SJCRH30 (cell line): ENCODE measurements at regions not wholly inside any gene's neighbourhood (a gene's known extent, or its start where the extent isn't known, plus 50 kb on each side); places are given as distances from the start of the nearest gene placed in this dataset.

Source experiments
- DNase-seq, 2 experiments: peaks; one replicate each; pipeline ENCODE4 v3.0.0-alpha.2; 2015 to 2020
- H3K27ac ChIP-seq: fragments of 250-450 bp; sonication (Bioruptor Pico); 2 replicates; pipeline ENCODE4 v1.5.1; 2020; ENCODE audit warnings: mild to moderate bottlenecking, moderate library complexity
- H3K27me3 ChIP-seq: fragments of 250-450 bp; sonication (Bioruptor Pico); 2 replicates; pipeline ENCODE4 v1.5.1; 2020; ENCODE audit warnings: mild to moderate bottlenecking, moderate library complexity
- H3K36me3 ChIP-seq: fragments of 250-450 bp; sonication (Bioruptor Pico); 2 replicates; pipeline ENCODE4 v1.5.1; 2020; ENCODE audit warnings: mild to moderate bottlenecking, moderate library complexity
- H3K4me1 ChIP-seq: fragments of 250-450 bp; sonication (Bioruptor Pico); 2 replicates; pipeline ENCODE4 v1.5.1; 2020; ENCODE audit warnings: mild to moderate bottlenecking, moderate library complexity
- H3K4me3 ChIP-seq: fragments of 250-450 bp; sonication (Bioruptor Pico); 2 replicates; pipeline ENCODE4 v1.5.1; 2020; ENCODE audit warnings: mild to moderate bottlenecking, moderate library complexity
- H3K9me3 ChIP-seq: fragments of 250-450 bp; sonication (Bioruptor Pico); replicated peaks from 2 replicates; pipeline ENCODE4 v1.5.1; 2020; ENCODE audit warnings: mild to moderate bottlenecking, moderate library complexity

DNA sequence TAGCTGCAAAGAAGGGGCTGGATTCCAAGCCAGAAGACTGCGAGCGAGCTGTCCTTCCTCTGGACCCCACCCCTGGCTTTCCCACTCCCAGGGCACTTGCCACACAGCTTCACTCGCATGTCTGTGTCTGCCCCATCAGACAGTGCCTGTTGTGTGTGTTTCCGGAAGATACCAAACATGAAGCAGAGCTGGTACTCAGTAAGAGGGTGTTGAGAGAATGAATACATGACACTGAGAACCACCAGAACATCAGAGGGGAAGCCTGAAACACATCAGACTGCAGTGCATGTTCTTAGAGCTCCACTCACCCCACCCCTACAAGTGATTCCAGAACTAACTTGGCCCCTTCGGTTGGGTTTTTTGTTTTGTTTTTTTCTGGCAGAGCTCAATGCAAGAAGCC lies 181.5 kb downstream of the TTC32 start:
- H3K9me3 ChIP-seq, result no peaks in the 10 kb centered on the region
- H3K27me3 ChIP-seq, result peaks cover 6% of the 10 kb centered on the region
- no peaks in the 10 kb centered on the region for H3K36me3 ChIP-seq
- DNase-seq, result no peak
- H3K4me3 ChIP-seq, result no peak overlapping the region
- no peaks in the 10 kb centered on the region for H3K4me1 ChIP-seq
- no peak overlapping the region for H3K27ac ChIP-seq

DNA sequence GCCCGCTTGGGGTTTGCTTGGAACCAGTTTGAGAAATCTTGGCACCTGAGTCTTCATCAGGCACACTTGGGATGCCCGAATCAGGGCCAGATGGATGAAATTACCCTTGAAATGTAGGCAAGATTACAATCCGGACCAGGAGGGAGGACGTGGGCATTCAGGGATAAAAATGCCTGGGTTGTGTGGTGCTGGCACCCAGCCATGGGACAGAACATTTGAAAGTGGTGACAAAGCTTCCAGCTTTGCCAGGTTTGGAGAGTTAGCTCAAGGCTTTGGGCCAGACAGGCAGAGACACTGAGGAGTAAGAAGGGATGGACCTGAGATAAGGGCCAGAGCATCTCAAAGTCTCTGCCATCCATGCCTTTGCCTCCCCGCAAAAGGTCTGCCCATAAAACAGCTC lies 182.2 kb downstream of the TTC32 start:
- H3K27ac ChIP-seq, result no peak overlapping the region
- H3K27me3 ChIP-seq, result peaks cover 6% of the 10 kb centered on the region
- no peak for DNase-seq
- H3K4me3 ChIP-seq, result no peak overlapping the region
- no peaks in the 10 kb centered on the region for H3K9me3 ChIP-seq
- H3K4me1 ChIP-seq, result no peaks in the 10 kb centered on the region
- no peaks in the 10 kb centered on the region for H3K36me3 ChIP-seq

DNA sequence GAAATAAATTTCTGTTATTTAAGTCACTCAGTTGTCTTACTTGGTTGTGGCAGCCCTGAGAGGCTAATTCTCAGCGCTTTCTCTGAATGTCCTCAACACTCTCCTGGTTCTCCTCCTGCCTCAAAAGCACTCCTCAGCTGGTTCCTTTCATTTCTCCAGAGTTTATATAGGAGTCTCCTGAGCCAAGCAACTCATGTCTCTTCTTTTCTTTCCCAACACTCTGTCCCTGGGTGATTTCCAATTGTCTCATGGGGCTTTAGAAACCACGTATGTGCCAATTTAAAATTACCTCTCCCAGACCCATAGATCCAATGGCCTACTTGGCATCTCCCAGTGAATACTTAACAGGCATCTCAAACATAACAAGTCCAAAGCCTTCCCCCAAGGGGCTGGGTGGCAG lies 184.3 kb downstream of the TTC32 start:
- no peak for DNase-seq
- H3K4me3 ChIP-seq, result no peak overlapping the region
- H3K27me3 ChIP-seq, result peaks cover 6% of the 10 kb centered on the region
- no peaks in the 10 kb centered on the region for H3K36me3 ChIP-seq
- H3K9me3 ChIP-seq, result no peaks in the 10 kb centered on the region
- no peak overlapping the region for H3K27ac ChIP-seq
- no peaks in the 10 kb centered on the region for H3K4me1 ChIP-seq

DNA sequence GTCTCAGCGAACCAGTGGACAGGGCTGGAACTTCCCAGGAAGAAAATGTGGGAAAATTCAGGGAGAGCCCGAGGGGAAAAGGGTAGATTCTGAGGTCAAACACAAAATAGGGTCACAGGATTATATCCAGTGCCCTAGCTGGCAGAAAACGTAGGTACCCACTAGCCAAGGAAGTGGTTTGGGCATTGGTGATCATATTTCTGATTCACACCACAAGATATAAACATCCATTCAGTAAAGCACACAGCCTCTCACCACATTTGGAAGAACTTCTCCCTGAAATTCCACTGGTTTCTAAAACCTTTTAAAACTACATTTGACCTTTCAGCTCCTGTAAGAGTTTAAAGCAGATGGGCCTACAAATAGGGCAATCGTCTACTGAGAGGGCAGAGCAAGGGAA lies 186.9 kb downstream of the TTC32 start:
- Histone ChIP-seq H3K9me3 (no peaks in the 10 kb centered on the region), H3K27ac (no peak overlapping the region), H3K4me1 (peaks cover 10% of the 10 kb centered on the region), H3K36me3 (no peaks in the 10 kb centered on the region), H3K4me3 (no peak overlapping the region), H3K27me3 (peaks cover 6% of the 10 kb centered on the region)
- DNase-seq, result no peak

DNA sequence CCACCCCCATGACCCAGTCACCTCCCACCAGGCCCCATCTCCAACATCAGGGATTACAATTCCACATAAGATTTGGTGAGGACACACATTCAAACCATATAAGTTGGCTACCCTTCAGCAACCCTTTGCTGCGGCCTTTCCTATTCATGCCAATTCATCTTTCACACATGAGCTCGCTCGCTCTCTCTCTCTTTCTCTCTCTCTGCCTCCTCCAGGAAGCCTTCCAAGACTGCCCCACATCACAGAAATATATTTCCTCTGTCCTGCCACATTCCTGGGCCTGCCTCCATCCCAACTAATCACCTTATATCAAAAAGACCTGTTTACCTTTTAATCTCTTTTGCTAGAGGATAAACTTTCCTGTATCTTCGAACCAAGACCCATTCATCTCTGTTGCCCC lies 188.9 kb downstream of the TTC32 start:
- no peak overlapping the region for H3K27ac ChIP-seq
- no peak overlapping the region for H3K4me3 ChIP-seq
- H3K27me3 ChIP-seq, result peaks cover 6% of the 10 kb centered on the region
- no peak for DNase-seq
- no peaks in the 10 kb centered on the region for H3K9me3 ChIP-seq
- H3K36me3 ChIP-seq, result no peaks in the 10 kb centered on the region
- peaks cover 10% of the 10 kb centered on the region for H3K4me1 ChIP-seq

DNA sequence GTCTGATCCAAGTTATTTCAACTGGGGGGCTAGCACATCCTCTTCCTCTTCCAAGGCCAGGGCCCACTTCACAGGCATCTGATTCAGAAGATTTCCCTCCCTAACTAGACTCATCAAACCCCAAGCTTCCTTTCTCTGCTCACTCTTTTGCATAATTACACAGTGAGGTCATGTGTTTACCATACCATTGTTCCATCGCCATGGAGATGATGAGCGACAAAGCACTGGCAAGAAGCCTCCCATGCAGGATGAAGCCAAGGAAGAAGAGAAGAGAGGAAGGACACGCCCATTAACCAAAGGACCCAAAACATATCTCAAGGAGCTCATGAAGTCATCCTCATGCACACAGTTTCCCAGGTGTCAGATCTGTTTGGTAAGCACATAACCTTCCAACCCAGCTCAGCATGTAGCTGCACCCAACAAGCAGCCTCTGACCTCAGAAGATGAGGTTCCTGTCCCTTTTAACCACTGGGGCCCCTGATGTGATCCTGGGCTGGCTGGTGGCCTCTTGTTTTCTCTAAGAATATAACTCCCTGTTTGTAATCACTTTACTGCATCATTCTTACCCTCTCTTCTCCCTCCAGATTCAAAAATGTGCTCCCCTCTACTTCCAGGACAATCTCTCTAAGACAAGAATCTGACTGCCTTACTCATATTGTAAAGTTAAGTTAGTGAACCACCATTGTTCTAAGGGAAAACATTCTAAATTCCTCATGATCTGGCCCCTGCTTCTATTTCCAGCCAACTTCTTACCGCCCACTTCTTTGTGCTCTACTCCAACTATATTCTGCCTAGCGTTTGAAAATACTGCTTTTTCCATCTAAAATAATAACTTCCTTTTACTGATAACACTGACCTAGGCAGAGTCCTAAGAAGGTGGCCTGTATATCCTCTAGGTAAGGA lies 190.1 kb downstream of the TTC32 start:
- no peaks in the 10 kb centered on the region for H3K9me3 ChIP-seq
- H3K27me3 ChIP-seq, result peaks cover 3% of the 10 kb centered on the region; the same call in 1 of the 2 replicates
- no peaks in the 10 kb centered on the region for H3K36me3 ChIP-seq
- DNase-seq, result peak; percentile 32 to 45
- H3K4me3 ChIP-seq, result no peak overlapping the region
- no peak overlapping the region for H3K27ac ChIP-seq
- peaks cover 10% of the 10 kb centered on the region for H3K4me1 ChIP-seq

DNA sequence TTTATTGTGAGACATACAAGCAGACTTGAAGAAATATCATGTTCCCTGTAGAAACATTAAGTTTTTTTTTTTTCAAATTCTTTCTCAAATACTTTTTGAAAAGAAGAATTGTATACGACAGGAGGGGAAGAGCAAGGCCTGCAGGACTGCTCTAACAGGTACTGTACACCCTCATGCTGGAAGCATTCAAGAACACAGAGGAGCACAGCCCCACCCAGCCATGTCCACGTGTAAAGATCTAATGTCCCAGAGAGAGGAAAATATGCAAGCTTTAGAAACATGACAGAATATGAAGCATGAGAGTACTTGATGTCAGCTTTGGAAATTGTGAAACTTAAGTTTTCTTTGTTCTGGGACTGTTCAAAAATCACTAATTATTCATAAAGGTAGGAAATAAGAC lies 191.6 kb downstream of the TTC32 start:
- no peak overlapping the region for H3K4me3 ChIP-seq
- DNase-seq, result no peak
- no peak overlapping the region for H3K27ac ChIP-seq
- peaks cover 10% of the 10 kb centered on the region for H3K4me1 ChIP-seq
- no peaks in the 10 kb centered on the region for H3K9me3 ChIP-seq
- no peaks in the 10 kb centered on the region for H3K36me3 ChIP-seq
- no peaks in the 10 kb centered on the region for H3K27me3 ChIP-seq

DNA sequence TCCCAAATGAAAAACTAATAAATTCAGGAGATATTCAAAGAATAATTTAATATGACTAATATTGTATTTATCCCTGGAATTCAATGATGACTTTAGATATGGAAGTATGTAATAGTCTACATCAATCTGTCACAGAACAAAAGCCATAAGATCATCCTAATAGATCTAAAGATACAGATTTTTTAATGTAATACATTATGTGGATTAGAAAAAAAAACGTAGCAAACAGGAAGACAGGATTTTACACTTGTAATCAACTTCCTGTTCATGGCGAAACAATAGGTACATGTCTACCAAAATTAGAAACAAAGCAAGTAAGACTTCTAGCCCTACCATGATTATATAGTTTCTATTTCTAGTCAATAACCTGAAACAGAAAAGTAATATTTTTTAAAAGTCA lies 192.2 kb downstream of the TTC32 start:
- peaks cover 10% of the 10 kb centered on the region for H3K4me1 ChIP-seq
- H3K27me3 ChIP-seq, result no peaks in the 10 kb centered on the region
- H3K4me3 ChIP-seq, result no peak overlapping the region
- no peak for DNase-seq
- no peaks in the 10 kb centered on the region for H3K9me3 ChIP-seq
- no peaks in the 10 kb centered on the region for H3K36me3 ChIP-seq
- H3K27ac ChIP-seq, result no peak overlapping the region

DNA sequence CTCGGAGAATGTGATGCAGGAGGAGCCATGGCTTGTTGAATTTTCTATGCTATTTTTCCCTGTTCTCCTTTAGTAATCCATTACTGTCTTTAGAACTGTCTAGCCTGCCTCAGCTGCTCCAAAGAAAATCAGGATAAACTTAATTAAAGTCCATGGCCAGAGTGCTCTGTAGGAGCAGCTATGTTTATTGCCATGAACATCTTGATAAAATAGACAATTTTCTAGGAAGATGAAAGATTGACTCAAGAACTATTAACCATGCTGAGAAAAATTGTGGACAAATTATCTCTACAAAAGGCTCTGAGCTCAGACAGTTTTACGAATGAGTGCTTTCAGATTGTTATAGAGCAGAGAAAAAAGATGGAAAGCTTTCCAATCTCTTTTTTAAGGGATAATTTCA lies 193.0 kb downstream of the TTC32 start:
- Histone ChIP-seq H3K4me1 (peaks cover 10% of the 10 kb centered on the region), H3K4me3 (no peak overlapping the region), H3K36me3 (no peaks in the 10 kb centered on the region), H3K27ac (no peak overlapping the region), H3K9me3 (no peaks in the 10 kb centered on the region), H3K27me3 (no peaks in the 10 kb centered on the region)
- no peak for DNase-seq

DNA sequence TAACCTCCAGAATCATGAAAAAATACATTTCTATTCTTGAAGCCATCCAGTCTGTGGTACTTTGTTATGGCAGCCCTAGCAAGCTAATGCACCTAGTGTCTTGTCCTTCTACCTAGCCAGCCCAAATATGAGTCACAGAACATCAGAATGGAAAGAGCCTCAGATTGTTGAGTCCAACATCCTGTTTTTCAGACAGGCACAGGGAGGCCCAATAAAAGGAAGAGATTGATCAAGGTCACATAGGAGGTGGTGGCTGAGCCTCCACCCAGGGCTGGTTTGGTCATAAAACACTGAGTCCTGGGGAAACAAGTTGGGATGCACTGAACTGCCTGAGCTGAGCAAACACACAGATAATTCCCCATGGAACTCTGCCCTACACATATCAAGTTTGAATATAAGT lies 195.5 kb downstream of the TTC32 start:
- H3K9me3 ChIP-seq, result no peaks in the 10 kb centered on the region
- no peak overlapping the region for H3K4me3 ChIP-seq
- DNase-seq, result no peak
- H3K27ac ChIP-seq, result no peak overlapping the region
- no peaks in the 10 kb centered on the region for H3K36me3 ChIP-seq
- no peaks in the 10 kb centered on the region for H3K27me3 ChIP-seq
- peaks cover 6% of the 10 kb centered on the region for H3K4me1 ChIP-seq

DNA sequence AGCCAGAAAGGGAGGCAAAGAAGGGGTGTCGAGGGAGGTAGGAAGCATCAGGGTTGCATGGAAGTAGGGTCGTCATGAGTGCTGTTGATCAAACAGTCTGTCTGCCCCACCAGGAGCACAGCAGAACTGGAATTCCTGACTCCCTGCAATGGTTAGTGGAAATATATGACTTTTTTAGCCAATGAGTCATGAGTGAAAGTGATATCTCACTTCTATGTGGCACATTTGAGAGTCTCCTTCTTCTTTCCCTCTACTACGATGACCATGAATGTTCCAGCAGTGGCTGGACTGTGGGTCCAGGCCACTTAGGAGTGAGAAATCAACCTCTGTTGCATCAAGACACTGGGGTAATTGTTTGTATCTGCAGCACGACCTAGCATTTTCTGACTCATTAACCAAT lies 199.5 kb downstream of the TTC32 start:
- H3K4me3 ChIP-seq, result no peak overlapping the region
- H3K9me3 ChIP-seq, result no peaks in the 10 kb centered on the region
- H3K4me1 ChIP-seq, result no peaks in the 10 kb centered on the region
- no peak for DNase-seq
- no peaks in the 10 kb centered on the region for H3K27me3 ChIP-seq
- no peak overlapping the region for H3K27ac ChIP-seq
- no peaks in the 10 kb centered on the region for H3K36me3 ChIP-seq

DNA sequence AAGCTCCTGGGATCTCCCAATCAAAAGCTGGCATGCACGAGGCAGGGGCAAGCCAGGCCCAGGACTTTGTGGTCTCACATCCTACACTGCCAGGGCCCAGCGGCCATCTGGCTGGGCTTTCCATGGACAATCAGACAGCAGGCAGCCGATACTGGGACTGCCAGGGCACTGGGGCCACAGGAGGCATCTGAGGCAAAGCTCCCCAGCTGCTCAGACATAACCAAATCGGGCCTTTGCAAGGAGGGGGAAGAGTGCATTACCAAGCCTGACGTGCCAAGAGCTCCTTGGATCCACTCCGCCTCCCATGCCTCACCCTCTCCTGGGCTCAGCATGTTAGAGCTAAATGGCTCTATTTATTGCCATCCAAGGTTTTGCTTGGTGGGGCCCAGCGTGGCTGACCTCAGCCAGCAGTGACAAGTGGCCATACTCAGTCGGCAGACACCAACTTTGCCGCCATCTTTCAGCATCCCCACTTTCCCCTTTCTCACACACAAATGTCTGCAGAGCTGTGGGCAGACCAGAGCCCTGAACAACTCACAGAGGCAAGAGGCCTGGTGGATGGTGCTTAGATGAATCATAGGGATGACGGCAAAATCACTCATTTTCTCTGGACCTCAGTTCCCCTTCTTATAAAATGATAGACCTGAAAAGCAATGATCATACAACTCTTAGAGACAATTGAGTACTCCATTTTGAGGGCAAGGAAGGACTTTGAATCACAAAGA lies 200.8 kb downstream of the TTC32 start:
- no peaks in the 10 kb centered on the region for H3K36me3 ChIP-seq
- H3K4me3 ChIP-seq, result no peak overlapping the region
- H3K9me3 ChIP-seq, result peaks cover 4% of the 10 kb centered on the region; the same call in 1 of the 2 replicates
- H3K4me1 ChIP-seq, result no peaks in the 10 kb centered on the region
- no peak for DNase-seq
- H3K27me3 ChIP-seq, result no peaks in the 10 kb centered on the region
- H3K27ac ChIP-seq, result no peak overlapping the region

DNA sequence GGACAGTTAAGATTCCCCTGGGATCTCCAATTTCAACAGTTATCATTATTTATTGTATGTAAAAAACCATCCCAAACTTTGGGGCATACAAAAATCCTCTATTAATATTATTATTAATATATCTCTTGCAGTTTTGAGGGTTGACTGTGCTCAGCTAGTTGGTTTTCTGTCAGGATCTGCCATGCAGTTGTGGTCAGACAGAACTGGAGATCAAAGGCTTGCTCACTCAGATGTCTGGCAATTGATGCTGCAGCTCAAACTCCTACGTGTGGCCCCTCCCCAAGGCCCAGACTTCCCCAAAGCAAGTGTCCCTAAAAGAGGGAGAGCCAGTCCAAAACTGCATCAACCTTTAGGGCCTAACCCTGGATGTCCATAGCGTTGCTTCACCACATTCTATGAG lies 204.7 kb downstream of the TTC32 start:
- peaks cover 4% of the 10 kb centered on the region; the same call in 1 of the 2 replicates for H3K9me3 ChIP-seq
- H3K27ac ChIP-seq, result no peak overlapping the region
- no peaks in the 10 kb centered on the region for H3K36me3 ChIP-seq
- H3K4me1 ChIP-seq, result no peaks in the 10 kb centered on the region
- H3K27me3 ChIP-seq, result no peaks in the 10 kb centered on the region
- DNase-seq, result no peak
- H3K4me3 ChIP-seq, result no peak overlapping the region

DNA sequence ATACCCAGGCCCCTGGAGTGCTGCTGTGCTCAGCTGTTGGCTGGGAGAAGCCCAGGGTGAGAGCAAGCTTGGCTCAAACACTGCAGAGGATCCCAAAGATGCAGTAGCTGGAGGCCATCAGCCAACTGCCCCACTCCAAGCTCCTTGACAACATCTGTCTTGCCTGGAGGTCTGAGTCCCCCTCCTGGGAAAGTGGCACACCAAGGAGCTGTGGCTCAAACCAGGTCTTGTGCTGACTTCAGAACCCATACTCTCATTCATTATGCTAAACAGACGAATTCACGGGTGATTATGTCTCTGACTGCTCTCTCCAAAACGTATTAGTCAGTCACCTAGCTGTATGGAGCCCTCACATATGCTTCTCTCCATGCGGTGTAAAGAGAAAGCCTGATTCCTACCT lies 206.1 kb downstream of the TTC32 start:
- Histone ChIP-seq H3K36me3 (no peaks in the 10 kb centered on the region), H3K4me1 (no peaks in the 10 kb centered on the region), H3K27me3 (peaks cover 4% of the 10 kb centered on the region; the same call in 1 of the 2 replicates), H3K4me3 (no peak overlapping the region), H3K27ac (no peak overlapping the region), H3K9me3 (peaks cover 4% of the 10 kb centered on the region; the same call in 1 of the 2 replicates)
- no peak for DNase-seq

DNA sequence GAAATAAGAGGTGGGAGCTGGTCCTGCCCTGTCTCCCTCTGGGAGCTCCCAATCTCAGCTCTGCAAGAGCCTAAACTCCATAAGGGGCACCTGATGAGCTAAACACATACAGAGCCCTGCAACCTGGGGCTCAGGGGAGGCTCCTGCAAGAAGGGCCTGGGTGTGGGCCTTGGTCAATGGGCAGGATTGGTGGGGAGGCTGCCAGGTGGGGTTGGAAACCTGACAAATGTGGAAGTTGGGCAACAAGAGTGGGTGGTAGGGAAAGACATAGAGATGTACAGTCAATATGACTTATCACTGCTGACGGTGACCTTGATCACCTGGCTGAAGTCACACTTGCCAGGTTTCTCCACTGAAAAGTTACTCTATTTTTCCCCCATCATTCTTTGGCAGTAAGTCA lies 209.9 kb downstream of the TTC32 start:
- DNase-seq, result no peak
- Histone ChIP-seq H3K27me3 (peaks cover 4% of the 10 kb centered on the region; the same call in 1 of the 2 replicates), H3K36me3 (no peaks in the 10 kb centered on the region), H3K27ac (no peak overlapping the region), H3K4me3 (no peak overlapping the region), H3K9me3 (peaks cover 2% of the 10 kb centered on the region; the same call in 1 of the 2 replicates), H3K4me1 (no peaks in the 10 kb centered on the region)
